GM10266 (cell line): ENCODE measurements at regions not wholly inside any gene's neighbourhood (a gene's known extent, or its start where the extent isn't known, plus 50 kb on each side); places are given as distances from the start of the nearest gene placed in this dataset.

ENCODE experiments used
- DNase-seq: peaks from one replicate; pipeline ENCODE4 v3.0.0; 2012; ENCODE audit errors: extremely low spot score
- TF ChIP-seq, protein P1 (sequence below): IDR thresholded peaks from 2 replicates; pipeline ENCODE4 v1.5.1; 2012; ENCODE audit warnings: mild to moderate bottlenecking, low read depth; ENCODE audit not compliant: control insufficient read depth, insufficient read depth; ENCODE audit errors: missing control alignments

DNA sequence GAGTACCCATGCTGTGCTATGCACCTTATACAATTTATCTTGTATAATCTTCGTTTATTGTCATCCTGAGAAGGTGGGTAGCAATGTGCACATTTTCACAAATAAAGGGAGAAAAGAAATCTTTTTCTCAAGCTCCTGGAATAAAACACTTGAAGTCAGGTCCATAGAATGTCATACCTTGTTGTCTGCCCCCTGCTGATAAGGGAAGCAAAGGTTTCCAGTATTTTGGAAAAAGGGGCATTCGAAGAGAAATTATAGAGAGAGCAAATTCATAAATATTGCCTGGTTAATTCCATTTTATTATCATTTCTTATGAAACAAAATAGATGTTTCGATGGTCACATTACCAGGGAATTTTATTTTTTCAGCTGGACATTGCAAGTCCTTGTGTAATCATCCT is 277.8 kb downstream of the RAP2B start:
- no peak for DNase-seq
- TF ChIP-seq, protein P1, sequence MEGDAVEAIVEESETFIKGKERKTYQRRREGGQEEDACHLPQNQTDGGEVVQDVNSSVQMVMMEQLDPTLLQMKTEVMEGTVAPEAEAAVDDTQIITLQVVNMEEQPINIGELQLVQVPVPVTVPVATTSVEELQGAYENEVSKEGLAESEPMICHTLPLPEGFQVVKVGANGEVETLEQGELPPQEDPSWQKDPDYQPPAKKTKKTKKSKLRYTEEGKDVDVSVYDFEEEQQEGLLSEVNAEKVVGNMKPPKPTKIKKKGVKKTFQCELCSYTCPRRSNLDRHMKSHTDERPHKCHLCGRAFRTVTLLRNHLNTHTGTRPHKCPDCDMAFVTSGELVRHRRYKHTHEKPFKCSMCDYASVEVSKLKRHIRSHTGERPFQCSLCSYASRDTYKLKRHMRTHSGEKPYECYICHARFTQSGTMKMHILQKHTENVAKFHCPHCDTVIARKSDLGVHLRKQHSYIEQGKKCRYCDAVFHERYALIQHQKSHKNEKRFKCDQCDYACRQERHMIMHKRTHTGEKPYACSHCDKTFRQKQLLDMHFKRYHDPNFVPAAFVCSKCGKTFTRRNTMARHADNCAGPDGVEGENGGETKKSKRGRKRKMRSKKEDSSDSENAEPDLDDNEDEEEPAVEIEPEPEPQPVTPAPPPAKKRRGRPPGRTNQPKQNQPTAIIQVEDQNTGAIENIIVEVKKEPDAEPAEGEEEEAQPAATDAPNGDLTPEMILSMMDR: no peak

DNA sequence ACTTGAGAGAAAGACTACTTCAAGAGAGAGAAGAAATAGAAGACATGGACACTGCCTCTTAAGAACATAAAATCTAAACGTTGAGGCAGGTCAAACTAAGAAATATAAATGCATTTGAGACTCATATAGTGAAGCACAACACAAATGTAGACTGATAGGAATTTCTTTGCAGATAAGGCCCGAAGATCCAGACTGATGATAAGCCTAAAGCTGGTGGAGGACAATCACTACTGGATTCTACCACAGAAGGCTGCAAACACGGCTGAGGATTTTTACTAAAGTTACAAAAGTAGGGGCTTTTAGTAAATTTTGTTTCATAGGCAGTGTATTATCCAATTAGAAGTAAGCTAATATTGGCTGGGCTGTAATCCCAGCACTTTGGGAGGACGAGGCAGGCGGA is 278.3 kb downstream of the RAP2B start:
- TF ChIP-seq, protein P1: no peak
- no peak for DNase-seq

DNA sequence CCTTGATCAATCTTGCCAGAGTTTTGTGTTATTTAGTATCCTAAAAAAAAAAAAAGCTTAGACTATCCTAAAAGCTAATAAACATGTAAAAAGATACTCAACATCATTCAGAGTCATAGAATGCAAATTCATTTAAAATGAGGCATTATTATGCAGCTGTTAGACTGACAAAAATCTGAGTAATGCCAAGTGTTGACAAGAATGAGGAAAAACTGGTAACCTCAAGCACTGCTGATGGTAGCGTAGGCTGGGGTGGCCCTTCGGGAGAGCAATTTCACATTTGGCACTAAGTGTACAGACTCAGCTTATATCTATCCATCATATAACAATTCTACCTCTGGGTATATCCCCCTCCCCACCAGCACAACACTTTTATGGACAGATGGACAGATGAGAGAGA is 280.4 kb downstream of the RAP2B start:
- DNase-seq: no peak
- TF ChIP-seq, protein P1: no peak

DNA sequence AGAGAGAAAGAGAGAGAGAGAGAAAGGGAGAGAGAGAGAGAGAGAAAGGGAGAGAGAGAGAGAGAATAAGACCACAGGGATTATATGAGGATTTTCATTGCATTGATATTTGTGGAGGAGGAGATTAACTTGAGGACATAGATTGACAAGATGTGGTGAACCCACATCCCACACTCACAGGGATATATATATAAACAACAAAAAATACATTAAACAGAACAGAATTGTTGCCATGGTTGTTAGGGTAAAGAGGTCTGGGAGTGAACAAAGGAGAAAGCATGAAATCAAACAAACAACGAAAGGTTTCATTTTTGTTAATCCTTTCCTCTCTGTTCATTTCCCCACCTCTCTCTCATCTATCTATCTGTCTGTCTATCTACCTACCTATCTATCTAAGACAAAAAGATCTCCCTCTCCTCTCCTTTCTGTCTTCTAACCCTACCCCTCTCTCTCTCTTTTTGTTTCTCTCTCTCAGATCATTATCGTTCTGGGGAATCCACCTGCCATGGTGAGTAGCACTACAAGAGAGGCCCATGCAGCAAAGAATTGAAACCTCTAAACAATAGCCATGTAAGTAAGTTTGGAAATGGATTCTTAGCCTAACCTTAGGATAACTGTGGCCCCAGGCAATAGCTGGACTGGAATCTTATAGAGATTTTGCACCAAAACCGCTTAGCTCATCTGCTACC is 280.9 kb downstream of the RAP2B start:
- DNase-seq: no peak
- TF ChIP-seq, protein P1: no peak

DNA sequence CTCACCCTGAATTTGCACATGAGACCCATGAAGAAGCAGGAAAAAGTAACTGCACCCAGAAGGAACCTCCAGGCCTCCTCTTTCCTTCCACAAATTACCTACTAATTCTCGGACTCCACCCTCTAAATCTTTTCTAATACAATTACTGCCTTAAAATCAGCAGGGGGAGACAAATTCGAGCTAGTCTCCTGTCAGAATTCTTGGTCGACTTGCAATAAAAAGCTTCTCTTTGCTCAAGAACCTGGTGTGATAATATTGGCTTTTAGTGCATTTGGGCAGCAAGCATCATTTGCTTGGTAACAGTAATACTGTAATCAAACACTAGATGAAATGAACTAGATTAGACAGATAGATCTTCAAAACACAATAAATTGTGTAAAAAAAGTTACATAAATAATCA is 281.9 kb downstream of the RAP2B start:
- no peak for DNase-seq
- TF ChIP-seq, protein P1: no peak

DNA sequence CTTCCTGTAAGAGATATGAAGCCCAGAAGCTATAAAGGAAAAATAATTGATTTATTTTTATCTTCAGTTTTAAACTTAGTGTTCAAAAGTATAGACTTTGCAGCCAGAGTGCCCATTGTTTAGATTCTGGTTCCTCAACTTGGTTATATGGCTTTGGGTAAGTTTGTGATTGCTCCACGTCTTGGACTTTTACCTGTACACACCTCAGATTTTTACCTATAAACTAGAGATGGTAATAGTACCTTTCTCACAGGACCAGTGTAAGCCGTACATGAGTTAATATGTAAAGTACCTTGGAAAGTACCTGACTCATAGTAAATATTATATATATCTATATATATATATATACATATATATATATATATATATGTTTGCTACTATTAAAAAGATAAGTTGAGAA is 283.8 kb downstream of the RAP2B start:
- TF ChIP-seq, protein P1: no peak
- DNase-seq: no peak

DNA sequence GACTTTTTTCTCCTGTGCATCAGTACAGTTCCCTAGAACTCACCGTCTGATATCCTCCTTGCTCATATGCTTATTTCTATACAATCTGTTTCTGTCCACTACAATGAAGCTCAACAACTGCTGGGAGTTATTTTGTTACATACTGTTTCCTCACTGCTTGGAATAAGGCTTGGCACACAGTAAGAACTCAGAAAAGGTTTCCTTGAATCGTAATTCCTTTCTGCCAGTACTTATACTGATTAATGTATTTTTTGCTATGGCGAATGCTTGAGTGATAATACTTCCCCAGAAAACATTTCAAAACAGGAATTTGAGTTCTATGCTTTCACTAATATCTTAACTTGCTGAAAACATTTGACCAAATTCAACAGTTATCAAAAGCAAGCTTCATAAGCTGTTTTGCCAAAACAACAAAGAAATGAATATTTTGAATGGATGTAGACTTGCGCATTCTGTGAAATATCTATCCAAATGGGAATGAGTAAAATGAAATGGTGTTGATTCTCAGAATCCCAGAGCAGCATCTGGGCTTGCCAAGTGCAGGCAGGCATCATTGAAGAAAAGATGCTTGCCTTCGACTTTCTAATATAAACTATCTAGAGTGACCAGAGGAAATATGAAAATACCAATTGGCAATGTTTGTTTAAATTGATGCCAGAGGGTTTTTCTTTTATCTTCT is 286.3 kb downstream of the RAP2B start:
- no peak for DNase-seq
- TF ChIP-seq, protein P1: no peak
